H1 (cell line): ENCODE measurements at regions not wholly inside any gene's neighbourhood (a gene's known extent, or its start where the extent isn't known, plus 50 kb on each side); places are given as distances from the start of the nearest gene placed in this dataset.

Experiments
- CTCF ChIA-PET: fragments of 300-600 bp; sonication (Branson Sonifier 250); formaldehyde crosslinking; loops from one replicate; lab custom pipeline; 2021; ENCODE audit not compliant: partially characterized antibody; lab: Charles Lee
- POLR2A ChIA-PET: fragments of 300-600 bp; sonication (Branson Sonifier 250); formaldehyde crosslinking; loops from one replicate; lab custom pipeline; 2021; ENCODE audit warnings: inconsistent platforms; ENCODE audit not compliant: partially characterized antibody; lab: Charles Lee
- DNase-seq, 2 experiments: peaks; one replicate each; pipeline versions ENCODE4 v3.0.0 to v3.0.0-alpha.2; 2010 to 2022; ENCODE audit warnings: low spot score in 2 of 2, low read depth in 1 of 2, mixed read lengths in 1 of 2
- FAIRE-seq: peaks from 2 replicates; lab custom pipeline; 2011; peaks lifted over from hg19 to GRCh38; lab: Jason Lieb, UNC
- H2AFZ ChIP-seq: 2 replicates; pipeline ENCODE4 v1.8.1; 2012; ENCODE audit warnings: low read length, inconsistent platforms
- H2AK5ac ChIP-seq: 2 replicates; pipeline ENCODE4 v1.6.1; 2013; ENCODE audit warnings: low read depth, low read length
- H2BK120ac ChIP-seq: replicated peaks from 2 replicates; pipeline ENCODE3; 2013; ENCODE audit warnings: low read depth, low read length, inconsistent platforms
- H2BK12ac ChIP-seq: 2 replicates; pipeline ENCODE4 v1.6.1; 2013; ENCODE audit warnings: low read depth, low read length
- H2BK15ac ChIP-seq: 2 replicates; pipeline ENCODE4 v1.6.1; 2013; ENCODE audit warnings: low read length
- H2BK20ac ChIP-seq: 2 replicates; pipeline ENCODE4 v1.6.1; 2013; ENCODE audit warnings: low read length
- H2BK5ac ChIP-seq: 2 replicates; pipeline ENCODE4 v1.6.1; 2013; ENCODE audit warnings: low read depth, low read length
- H3K14ac ChIP-seq: 2 replicates; pipeline ENCODE4 v1.6.1; 2013; ENCODE audit warnings: inconsistent platforms; ENCODE audit not compliant: insufficient read length
- H3K18ac ChIP-seq: 2 replicates; pipeline ENCODE4 v1.6.1; 2013; ENCODE audit warnings: low read length; ENCODE audit errors: extremely low read depth
- H3K23ac ChIP-seq: 2 replicates; pipeline ENCODE4 v1.6.1; 2013; ENCODE audit warnings: inconsistent platforms; ENCODE audit not compliant: insufficient read length
- H3K23me2 ChIP-seq: 2 replicates; pipeline ENCODE4 v1.6.1; 2013; ENCODE audit warnings: low read depth, low read length
- H3K27ac ChIP-seq: 2 replicates; pipeline ENCODE4 v1.6.1; 2011; ENCODE audit warnings: low read depth, low read length, inconsistent platforms
- H3K27me3 ChIP-seq, 4 experiments: replicated peaks in 1 of 4; 1 replicate in 1 of 4; 2 replicates in 3 of 4; pipeline versions ENCODE4 v1.6.1 to v1.8.1; 2011 to 2013; ENCODE audit warnings: low read length in 3 of 4, mild to moderate bottlenecking in 3 of 4, inconsistent platforms in 2 of 4, mixed read lengths in 2 of 4, moderate library complexity in 1 of 4; ENCODE audit not compliant: control insufficient read depth in 3 of 4, insufficient read depth in 3 of 4; ENCODE audit errors: extremely low read depth in 1 of 4
- H3K36me3 ChIP-seq, 4 experiments: 2 replicates each; pipeline versions ENCODE4 v1.6.1 to v1.8.1; 2011 to 2013; ENCODE audit warnings: mild to moderate bottlenecking in 4 of 4, low read length in 3 of 4, moderate library complexity in 2 of 4, control low read depth in 1 of 4, inconsistent platforms in 1 of 4; ENCODE audit not compliant: insufficient read depth in 4 of 4, control insufficient read depth in 2 of 4
- H3K4ac ChIP-seq: replicated peaks from 2 replicates; pipeline ENCODE3; 2013; ENCODE audit warnings: low read length, low read depth, mixed read lengths, inconsistent platforms; ENCODE audit not compliant: insufficient read length
- H3K4me1 ChIP-seq, 4 experiments: replicated peaks in 1 of 4; 1 replicate in 1 of 4; 2 replicates in 3 of 4; pipeline versions ENCODE4 v1.6.1 to v1.8.1; 2011 to 2013; ENCODE audit warnings: low read length in 3 of 4, inconsistent platforms in 2 of 4, mixed read lengths in 1 of 4; ENCODE audit not compliant: insufficient read depth in 4 of 4, control insufficient read depth in 3 of 4
- H3K4me2 ChIP-seq, 2 experiments: 2 replicates each; pipeline versions ENCODE4 v1.6.1 to v1.8.1; 2011 to 2013; ENCODE audit warnings: low read depth in 2 of 2, low read length in 2 of 2, control low read depth in 1 of 2, inconsistent platforms in 1 of 2, mild to moderate bottlenecking in 1 of 2; ENCODE audit not compliant: insufficient read depth in 1 of 2
- H3K4me3 ChIP-seq, 4 experiments: fragments of 200-600, 300-600 bp in 1 of 4; sonication (generic), shearing (Covaris generic), sonication (Bioruptor Twin) in 1 of 4; 2 replicates each; pipeline versions ENCODE4 v1.5.1 to v1.8.1; 2011 to 2016; ENCODE audit warnings: low read length in 4 of 4, low read depth in 3 of 4, control low read depth in 2 of 4, inconsistent platforms in 2 of 4, mild to moderate bottlenecking in 2 of 4, mixed read lengths in 1 of 4, moderate library complexity in 1 of 4; ENCODE audit not compliant: insufficient read depth in 2 of 4; ENCODE audit errors: extremely low read depth in 1 of 4
- H3K56ac ChIP-seq: replicated peaks from 2 replicates; pipeline ENCODE3; 2013; ENCODE audit warnings: low read depth, mild to moderate bottlenecking, mixed read lengths, low read length, inconsistent platforms; ENCODE audit not compliant: insufficient read length
- H3K79me1 ChIP-seq: 2 replicates; pipeline ENCODE4 v1.6.1; 2013; ENCODE audit warnings: low read depth, low read length, control low read depth
- H3K79me2 ChIP-seq, 2 experiments: 2 replicates each; pipeline versions ENCODE4 v1.6.1 to v1.8.1; 2012 to 2013; ENCODE audit warnings: low read length in 2 of 2, mild to moderate bottlenecking in 2 of 2, inconsistent platforms in 1 of 2; ENCODE audit not compliant: insufficient read depth in 2 of 2, control insufficient read depth in 1 of 2
- H3K9ac ChIP-seq, 4 experiments: replicated peaks in 1 of 4; 1 replicate in 1 of 4; 2 replicates in 3 of 4; pipeline versions ENCODE4 v1.6.1 to v1.8.1; 2011 to 2013; ENCODE audit warnings: low read depth in 3 of 4, low read length in 3 of 4, control low read depth in 2 of 4, mild to moderate bottlenecking in 2 of 4, moderate library complexity in 2 of 4, inconsistent platforms in 1 of 4; ENCODE audit errors: extremely low read depth in 1 of 4
- H3K9me3 ChIP-seq, 2 experiments: 2 replicates each; pipeline versions ENCODE4 v1.6.1 to v1.8.1; 2012 to 2013; ENCODE audit warnings: mild to moderate bottlenecking in 2 of 2, moderate library complexity in 2 of 2, control low read depth in 1 of 2, inconsistent platforms in 1 of 2, low read depth in 1 of 2, low read length in 1 of 2, mixed read lengths in 1 of 2; ENCODE audit not compliant: insufficient read depth in 2 of 2
- H4K20me1 ChIP-seq, 2 experiments: replicated peaks in 1 of 2; 2 replicates each; pipeline versions ENCODE3 to v1.8.1; 2011 to 2013; ENCODE audit warnings: inconsistent platforms in 2 of 2, low read length in 2 of 2, mild to moderate bottlenecking in 1 of 2; ENCODE audit not compliant: insufficient read depth in 2 of 2, control insufficient read depth in 1 of 2
- H4K5ac ChIP-seq: 2 replicates; pipeline ENCODE4 v1.6.1; 2013; ENCODE audit warnings: low read length, low read depth, mixed read lengths, inconsistent platforms; ENCODE audit not compliant: insufficient read length
- H4K8ac ChIP-seq: 2 replicates; pipeline ENCODE4 v1.8.0; 2013; ENCODE audit warnings: mild to moderate bottlenecking, moderate library complexity, low read length, inconsistent platforms; ENCODE audit not compliant: insufficient read depth; ENCODE audit errors: extremely low read depth
- H4K91ac ChIP-seq: replicated peaks from 2 replicates; pipeline ENCODE3; 2013; ENCODE audit warnings: low read length, mixed read lengths, inconsistent platforms; ENCODE audit not compliant: insufficient read length
- CBX5 ChIP-seq: fragments of 300-800, 300-1000 bp; sonication (generic); IDR thresholded peaks from 2 replicates; pipeline ENCODE4 v1.7.1; 2016; ENCODE audit warnings: antibody characterized with exemption, low read length, low read depth
- CTCF ChIP-seq, 3 experiments: IDR thresholded peaks; 1 replicate in 2 of 3; 2 replicates in 1 of 3; pipeline versions ENCODE4 v1.5.1 to v1.6.1; 2011; ENCODE audit warnings: low read length in 3 of 3, mild to moderate bottlenecking in 3 of 3, inconsistent platforms in 2 of 3, low read depth in 1 of 3, moderate library complexity in 1 of 3; ENCODE audit not compliant: insufficient read depth in 1 of 3; ENCODE audit errors: control extremely low read depth in 1 of 3
- EP300 ChIP-seq, 2 experiments: IDR thresholded peaks; 1 replicate in 1 of 2; 2 replicates in 1 of 2; pipeline ENCODE4 v1.6.1; 2011 to 2012; ENCODE audit warnings: low read depth in 2 of 2, low read length in 2 of 2, mild to moderate bottlenecking in 2 of 2, borderline replicate concordance in 1 of 2, inconsistent platforms in 1 of 2, moderate library complexity in 1 of 2
- FOSL1 ChIP-seq: IDR thresholded peaks from 2 replicates; pipeline ENCODE4 v1.6.1; 2011; ENCODE audit warnings: mild to moderate bottlenecking, low read depth, low read length, moderate library complexity; ENCODE audit not compliant: insufficient read depth
- GABPA ChIP-seq: IDR thresholded peaks from 2 replicates; pipeline ENCODE4 v1.6.1; 2011; ENCODE audit warnings: mild to moderate bottlenecking, low read length, moderate library complexity, borderline replicate concordance; ENCODE audit not compliant: insufficient read depth
- GTF2F1 ChIP-seq: IDR thresholded peaks from 2 replicates; pipeline ENCODE4 v1.6.1; 2012; ENCODE audit warnings: low read depth, low read length, improper control_type of control experiment, borderline replicate concordance
- HDAC2 ChIP-seq, 2 experiments: fragments of 300-600 bp in 1 of 2; sonication (generic) in 1 of 2; IDR thresholded peaks; 2 replicates each; pipeline ENCODE4 v1.6.1; 2011 to 2012; ENCODE audit warnings: low read depth in 2 of 2, low read length in 2 of 2, mild to moderate bottlenecking in 2 of 2, moderate library complexity in 2 of 2, borderline replicate concordance in 1 of 2, inconsistent platforms in 1 of 2
- NRF1 ChIP-seq: IDR thresholded peaks from 2 replicates; pipeline ENCODE4 v1.6.1; 2011; ENCODE audit warnings: mild to moderate bottlenecking, low read depth, low read length, improper control_type of control experiment
- POLR2A ChIP-seq, 2 experiments: IDR thresholded peaks; 1 replicate in 1 of 2; 2 replicates in 1 of 2; pipeline ENCODE4 v1.6.1; 2011; ENCODE audit warnings: low read depth in 2 of 2, low read length in 2 of 2, mild to moderate bottlenecking in 2 of 2; ENCODE audit errors: control extremely low read depth in 1 of 2
- RAD21 ChIP-seq, 2 experiments: IDR thresholded peaks in 1 of 2; conservative IDR thresholded peaks in 1 of 2; 2 replicates each; pipeline ENCODE4 v1.6.1; 2011; ENCODE audit warnings: low read depth in 2 of 2, low read length in 2 of 2, improper control_type of control experiment in 1 of 2, inconsistent platforms in 1 of 2, mild to moderate bottlenecking in 1 of 2, moderate library complexity in 1 of 2
- SIRT6 ChIP-seq: IDR thresholded peaks from one replicate; pipeline ENCODE4 v1.7.1; 2012; ENCODE audit warnings: low read length, inconsistent platforms
- TAF7 ChIP-seq: optimal IDR thresholded peaks from 2 replicates; pipeline ENCODE3; 2011; ENCODE audit warnings: low read depth, mild to moderate bottlenecking, inconsistent platforms, low read length, moderate library complexity, borderline replicate concordance
- WGBS, 2 experiments: shearing (Covaris generic) in 1 of 2; methylation state at CpG; one replicate each; pipeline versions ENCODE4 v1.1.6 to v1.1.7; 2013 to 2015; ENCODE audit warnings: low lambda C conversion rate in 2 of 2, mixed read lengths in 2 of 2, inconsistent platforms in 1 of 2, low coverage in 1 of 2, missing lambda C conversion rate in 1 of 2; ENCODE audit not compliant: insufficient replicate concordance in 2 of 2, insufficient coverage in 1 of 2, insufficient read length in 1 of 2; ENCODE audit errors: extremely low coverage in 1 of 2, missing lambda C conversion rate in 1 of 2; 5-methylcytosine and 5-hydroxymethylcytosine counted together

- POLR2A ChIA-PET, result no interaction called here
- Histone ChIP-seq H4K8ac (no peak overlapping the region), H4K5ac (no peak overlapping the region), H2BK5ac (no peak overlapping the region), H2BK15ac (no peak overlapping the region), H2BK120ac (no peak overlapping the region), H3K27ac (no peak overlapping the region), H3K18ac (no peak overlapping the region), H3K56ac (no peak overlapping the region), H4K20me1 (no peaks in the 10 kb centered on the region), H2BK12ac (no peak overlapping the region), H3K14ac (no peak overlapping the region), H3K4ac (no peak overlapping the region), H3K79me1 (no peaks in the 10 kb centered on the region), H3K27me3 (no peaks in the 10 kb centered on the region), H3K9me3 (no peaks in the 10 kb centered on the region), H3K4me2 (no peak overlapping the region), H3K23ac (no peak overlapping the region), H2BK20ac (no peak overlapping the region), H2AK5ac (no peak overlapping the region), H3K4me1 (no peaks in the 10 kb centered on the region), H2AFZ (no peak overlapping the region), H3K36me3 (no peaks in the 10 kb centered on the region), H3K23me2 (no peaks in the 10 kb centered on the region), H3K79me2 (no peaks in the 10 kb centered on the region), H3K4me3 (no peak overlapping the region), H3K9ac (no peak overlapping the region), H4K91ac (no peak overlapping the region)
- DNase-seq (no peak), FAIRE-seq (no peak)
- CTCF ChIA-PET, result no interaction called here
- WGBS, 2 experiments, result 76% methylated on average over 4 of the region's 6 CpGs; no CpG with 5 or more reads in 1 of the 2 experiments
- no peak for TF ChIP-seq RAD21 (IDR thresholded peaks at IDR 0.05 in 1 of 2, conservative IDR thresholded peaks at IDR 0.05 in 1 of 2; ENCODE audit: low read depth in 2 of 2, low read length in 2 of 2)
- no peak for TF ChIP-seq TAF7
- TF ChIP-seq GTF2F1, result no peak
- TF ChIP-seq HDAC2 (IDR thresholded peaks at IDR 0.05; ENCODE audit: borderline replicate concordance in 1 of 2, low read depth in 2 of 2, low read length in 2 of 2), result no peak
- TF ChIP-seq NRF1, result no peak
- TF ChIP-seq POLR2A (IDR thresholded peaks at IDR 0.05; ENCODE audit: control extremely low read depth in 1 of 2, low read depth in 2 of 2, low read length in 2 of 2), result no peak
- TF ChIP-seq CTCF (IDR thresholded peaks at IDR 0.05; ENCODE audit: control extremely low read depth in 1 of 3, insufficient read depth in 1 of 3, low read depth in 1 of 3, low read length in 3 of 3), result no peak
- no peak for TF ChIP-seq FOSL1
- no peak for TF ChIP-seq GABPA
- no peak for TF ChIP-seq CBX5
- no peak for TF ChIP-seq SIRT6
- TF ChIP-seq EP300 (IDR thresholded peaks at IDR 0.05; ENCODE audit: borderline replicate concordance in 1 of 2, low read depth in 2 of 2, low read length in 2 of 2), result no peak
Measured at GRCh38 chr1:104795931-104796330, 1046.2 kb downstream of the AMY1C start.
